DOHH2 (cell line): ENCODE measurements at regions not wholly inside any gene's neighbourhood (a gene's known extent, or its start where the extent isn't known, plus 50 kb on each side); places are given as distances from the start of the nearest gene placed in this dataset.

Experiments used
- CTCF ChIP-seq: fragments of 200-600 bp; sonication (generic); IDR thresholded peaks from one replicate; pipeline ENCODE4 v1.5.1; 2014; ENCODE audit warnings: antibody characterized with exemption, mild to moderate bottlenecking, low read depth, low read length; ENCODE audit not compliant: poor library complexity, severe bottlenecking
- EZH2phosphoT487 ChIP-seq: fragments of 200-600 bp; sonication (generic); IDR thresholded peaks from 2 replicates; pipeline ENCODE4 v1.6.1; 2017; ENCODE audit warnings: borderline replicate concordance, mild to moderate bottlenecking, antibody characterized with exemption, low read length, moderate library complexity, mixed read lengths

GRCh38 chr3:110973263-110973895, 98.2 kb upstream of the NECTIN3 start:
- TF ChIP-seq CTCF (no peak), EZH2phosphoT487 (no peak)
